Liver (tissue), 8 donors: ENCODE measurements at regions not wholly inside any gene's neighbourhood (a gene's known extent, or its start where the extent isn't known, plus 50 kb on each side); places are given as distances from the start of the nearest gene placed in this dataset.

Experiments used
- DNase-seq: peaks from one replicate; pipeline ENCODE4 v3.0.0-alpha.2; 2017; ENCODE audit warnings: low spot score
- H3K27ac ChIP-seq, 2 donors: one replicate each; pipeline ENCODE4 v1.7.0; 2013; ENCODE audit warnings: inconsistent platforms in 2 of 2, low read length in 2 of 2, control low read depth in 1 of 2, low read depth in 1 of 2, mild to moderate bottlenecking in 1 of 2
- H3K27me3 ChIP-seq, 4 donors: one replicate each; pipeline versions ENCODE4 v1.6.1 to v1.7.0; 2013; ENCODE audit warnings: low read length in 3 of 4, inconsistent platforms in 1 of 4, mild to moderate bottlenecking in 1 of 4, moderate library complexity in 1 of 4; ENCODE audit not compliant: control insufficient read depth in 4 of 4, insufficient read depth in 4 of 4
- H3K36me3 ChIP-seq, 4 donors: one replicate each; pipeline versions ENCODE4 v1.6.1 to v1.7.0; 2013; ENCODE audit warnings: low read length in 3 of 4, mild to moderate bottlenecking in 3 of 4, low read depth in 1 of 4, moderate library complexity in 1 of 4; ENCODE audit not compliant: control insufficient read depth in 4 of 4, insufficient read depth in 3 of 4
- H3K4me1 ChIP-seq, 4 donors: one replicate each; pipeline versions ENCODE4 v1.6.1 to v1.7.0; 2013; ENCODE audit warnings: low read length in 3 of 4, mild to moderate bottlenecking in 3 of 4, moderate library complexity in 1 of 4; ENCODE audit not compliant: control insufficient read depth in 4 of 4, insufficient read depth in 4 of 4
- H3K4me3 ChIP-seq, 3 donors: one replicate each; pipeline versions ENCODE4 v1.6.1 to v1.7.0; 2013; ENCODE audit warnings: low read length in 3 of 3, control low read depth in 1 of 3, low read depth in 1 of 3, mild to moderate bottlenecking in 1 of 3
- H3K9ac ChIP-seq, 2 donors: one replicate each; pipeline ENCODE4 v1.7.0; 2013; ENCODE audit warnings: low read length in 2 of 2, mild to moderate bottlenecking in 2 of 2, moderate library complexity in 2 of 2, control low read depth in 1 of 2, low read depth in 1 of 2
- H3K9me3 ChIP-seq, 4 donors: one replicate each; pipeline versions ENCODE4 v1.6.1 to v1.7.0; 2013; ENCODE audit warnings: low read length in 3 of 4; ENCODE audit not compliant: control insufficient read depth in 4 of 4
- FOXA1 ChIP-seq: IDR thresholded peaks from 2 replicates; pipeline ENCODE4 v1.6.1; 2016; ENCODE audit warnings: antibody characterized with exemption
- FOXA2 ChIP-seq: IDR thresholded peaks from 2 replicates; pipeline ENCODE4 v1.6.1; 2016; ENCODE audit warnings: antibody characterized with exemption
- HNF4G ChIP-seq: IDR thresholded peaks from 2 replicates; pipeline ENCODE4 v1.6.1; 2016; ENCODE audit warnings: antibody characterized with exemption
- JUND ChIP-seq, 2 donors: IDR thresholded peaks; 2 replicates each; pipeline ENCODE4 v1.6.1; 2016; ENCODE audit warnings: antibody characterized with exemption in 2 of 2
- RAD21 ChIP-seq, 2 donors: IDR thresholded peaks; 2 replicates each; pipeline ENCODE4 v1.6.1; 2016; ENCODE audit warnings: antibody characterized with exemption in 2 of 2, mild to moderate bottlenecking in 2 of 2
- RXRA ChIP-seq, 2 donors: IDR thresholded peaks; 2 replicates each; pipeline ENCODE4 v1.6.1; 2017 to 2018; ENCODE audit warnings: antibody characterized with exemption in 2 of 2, mild to moderate bottlenecking in 1 of 2
- SP1 ChIP-seq: IDR thresholded peaks from 2 replicates; pipeline ENCODE4 v1.6.1; 2018; ENCODE audit warnings: antibody characterized with exemption, mild to moderate bottlenecking
- TAF1 ChIP-seq: conservative IDR thresholded peaks from 2 replicates; pipeline ENCODE4 v1.6.1; 2016; ENCODE audit warnings: antibody characterized with exemption, mild to moderate bottlenecking
- YY1 ChIP-seq: IDR thresholded peaks from 2 replicates; pipeline ENCODE4 v1.6.1; 2016; ENCODE audit warnings: antibody characterized with exemption, mild to moderate bottlenecking
- WGBS: extraction: QIAGEN DNeasy Blood & Tissue Kit; methylation state at CpG from one replicate; pipeline ENCODE4 v1.1.7; 2013; 5-methylcytosine and 5-hydroxymethylcytosine counted together
- TF ChIP-seq, protein P1 (sequence below): IDR thresholded peaks from 2 replicates; pipeline ENCODE4 v1.6.1; 2016; ENCODE audit warnings: antibody characterized with exemption, mild to moderate bottlenecking
- TF ChIP-seq, protein P2 (sequence below): fragments of 150-350 bp; IDR thresholded peaks from 2 replicates; pipeline ENCODE4 v1.5.1; 2017; ENCODE audit warnings: improper control_type of control experiment, low read depth, low read length; ENCODE audit not compliant: missing input control
- TF ChIP-seq, protein P3 (sequence below): IDR thresholded peaks from 2 replicates; pipeline ENCODE4 v1.6.1; 2016; ENCODE audit warnings: antibody characterized with exemption
- TF ChIP-seq, protein P4 (sequence below): IDR thresholded peaks from 2 replicates; pipeline ENCODE4 v1.6.1; 2016; ENCODE audit warnings: antibody characterized with exemption
- donor health status: healthy.
- donor health status: healthy.
- donor health status: healthy.
- donor health status: healthy.
- donor health status: healthy.

DNA sequence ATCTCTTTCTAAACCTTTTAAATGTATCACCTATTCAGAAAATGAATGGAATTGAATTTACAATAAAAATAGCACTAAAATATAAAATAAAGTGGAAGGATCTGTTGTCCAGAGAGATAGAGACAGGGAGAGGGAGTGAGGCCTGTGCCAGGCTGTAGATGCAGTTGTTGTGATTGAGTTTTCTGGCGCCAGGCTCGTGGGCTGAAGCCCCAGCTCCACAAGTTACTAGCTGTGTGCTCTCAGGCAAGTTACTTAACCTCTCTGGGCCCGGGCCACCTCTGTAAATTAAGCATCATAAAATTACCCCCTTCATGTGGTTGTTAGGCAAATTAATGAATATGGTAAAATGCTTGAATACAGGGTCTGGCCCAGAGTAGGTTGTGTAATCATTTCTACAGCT lies 52.3 kb upstream of the USP29 start:
- H3K4me3 ChIP-seq: no peak overlapping the region
- no peaks in the 10 kb centered on the region for H3K27me3 ChIP-seq
- no peak for TF ChIP-seq HNF4G
- no peak for TF ChIP-seq RXRA (IDR thresholded peaks at IDR 0.05)
- no peak for TF ChIP-seq FOXA1
- TF ChIP-seq, protein P1, sequence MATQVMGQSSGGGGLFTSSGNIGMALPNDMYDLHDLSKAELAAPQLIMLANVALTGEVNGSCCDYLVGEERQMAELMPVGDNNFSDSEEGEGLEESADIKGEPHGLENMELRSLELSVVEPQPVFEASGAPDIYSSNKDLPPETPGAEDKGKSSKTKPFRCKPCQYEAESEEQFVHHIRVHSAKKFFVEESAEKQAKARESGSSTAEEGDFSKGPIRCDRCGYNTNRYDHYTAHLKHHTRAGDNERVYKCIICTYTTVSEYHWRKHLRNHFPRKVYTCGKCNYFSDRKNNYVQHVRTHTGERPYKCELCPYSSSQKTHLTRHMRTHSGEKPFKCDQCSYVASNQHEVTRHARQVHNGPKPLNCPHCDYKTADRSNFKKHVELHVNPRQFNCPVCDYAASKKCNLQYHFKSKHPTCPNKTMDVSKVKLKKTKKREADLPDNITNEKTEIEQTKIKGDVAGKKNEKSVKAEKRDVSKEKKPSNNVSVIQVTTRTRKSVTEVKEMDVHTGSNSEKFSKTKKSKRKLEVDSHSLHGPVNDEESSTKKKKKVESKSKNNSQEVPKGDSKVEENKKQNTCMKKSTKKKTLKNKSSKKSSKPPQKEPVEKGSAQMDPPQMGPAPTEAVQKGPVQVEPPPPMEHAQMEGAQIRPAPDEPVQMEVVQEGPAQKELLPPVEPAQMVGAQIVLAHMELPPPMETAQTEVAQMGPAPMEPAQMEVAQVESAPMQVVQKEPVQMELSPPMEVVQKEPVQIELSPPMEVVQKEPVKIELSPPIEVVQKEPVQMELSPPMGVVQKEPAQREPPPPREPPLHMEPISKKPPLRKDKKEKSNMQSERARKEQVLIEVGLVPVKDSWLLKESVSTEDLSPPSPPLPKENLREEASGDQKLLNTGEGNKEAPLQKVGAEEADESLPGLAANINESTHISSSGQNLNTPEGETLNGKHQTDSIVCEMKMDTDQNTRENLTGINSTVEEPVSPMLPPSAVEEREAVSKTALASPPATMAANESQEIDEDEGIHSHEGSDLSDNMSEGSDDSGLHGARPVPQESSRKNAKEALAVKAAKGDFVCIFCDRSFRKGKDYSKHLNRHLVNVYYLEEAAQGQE: no peak
- TF ChIP-seq, protein P2, sequence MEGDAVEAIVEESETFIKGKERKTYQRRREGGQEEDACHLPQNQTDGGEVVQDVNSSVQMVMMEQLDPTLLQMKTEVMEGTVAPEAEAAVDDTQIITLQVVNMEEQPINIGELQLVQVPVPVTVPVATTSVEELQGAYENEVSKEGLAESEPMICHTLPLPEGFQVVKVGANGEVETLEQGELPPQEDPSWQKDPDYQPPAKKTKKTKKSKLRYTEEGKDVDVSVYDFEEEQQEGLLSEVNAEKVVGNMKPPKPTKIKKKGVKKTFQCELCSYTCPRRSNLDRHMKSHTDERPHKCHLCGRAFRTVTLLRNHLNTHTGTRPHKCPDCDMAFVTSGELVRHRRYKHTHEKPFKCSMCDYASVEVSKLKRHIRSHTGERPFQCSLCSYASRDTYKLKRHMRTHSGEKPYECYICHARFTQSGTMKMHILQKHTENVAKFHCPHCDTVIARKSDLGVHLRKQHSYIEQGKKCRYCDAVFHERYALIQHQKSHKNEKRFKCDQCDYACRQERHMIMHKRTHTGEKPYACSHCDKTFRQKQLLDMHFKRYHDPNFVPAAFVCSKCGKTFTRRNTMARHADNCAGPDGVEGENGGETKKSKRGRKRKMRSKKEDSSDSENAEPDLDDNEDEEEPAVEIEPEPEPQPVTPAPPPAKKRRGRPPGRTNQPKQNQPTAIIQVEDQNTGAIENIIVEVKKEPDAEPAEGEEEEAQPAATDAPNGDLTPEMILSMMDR: no peak
- TF ChIP-seq SP1: no peak
- TF ChIP-seq TAF1: no peak
- no peak for TF ChIP-seq JUND (IDR thresholded peaks at IDR 0.05)
- TF ChIP-seq YY1: no peak
- no peak for TF ChIP-seq FOXA2
- no peak for TF ChIP-seq RAD21 (IDR thresholded peaks at IDR 0.05)
- TF ChIP-seq, protein P3, sequence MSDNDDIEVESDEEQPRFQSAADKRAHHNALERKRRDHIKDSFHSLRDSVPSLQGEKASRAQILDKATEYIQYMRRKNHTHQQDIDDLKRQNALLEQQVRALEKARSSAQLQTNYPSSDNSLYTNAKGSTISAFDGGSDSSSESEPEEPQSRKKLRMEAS: no peak
- TF ChIP-seq, protein P4, sequence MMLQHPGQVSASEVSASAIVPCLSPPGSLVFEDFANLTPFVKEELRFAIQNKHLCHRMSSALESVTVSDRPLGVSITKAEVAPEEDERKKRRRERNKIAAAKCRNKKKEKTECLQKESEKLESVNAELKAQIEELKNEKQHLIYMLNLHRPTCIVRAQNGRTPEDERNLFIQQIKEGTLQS: no peak
- no peak for DNase-seq
- 92% methylated on average over 3 of the region's 3 CpGs for WGBS
- peaks cover 2 to 23% (median 14%) of the 10 kb centered on the region in 4 donors for H3K9me3 ChIP-seq
- no peak overlapping the region for H3K27ac ChIP-seq
- H3K4me1 ChIP-seq: no peaks in the 10 kb centered on the region
- H3K36me3 ChIP-seq: no peaks in the 10 kb centered on the region
- H3K9ac ChIP-seq: no peak overlapping the region

DNA sequence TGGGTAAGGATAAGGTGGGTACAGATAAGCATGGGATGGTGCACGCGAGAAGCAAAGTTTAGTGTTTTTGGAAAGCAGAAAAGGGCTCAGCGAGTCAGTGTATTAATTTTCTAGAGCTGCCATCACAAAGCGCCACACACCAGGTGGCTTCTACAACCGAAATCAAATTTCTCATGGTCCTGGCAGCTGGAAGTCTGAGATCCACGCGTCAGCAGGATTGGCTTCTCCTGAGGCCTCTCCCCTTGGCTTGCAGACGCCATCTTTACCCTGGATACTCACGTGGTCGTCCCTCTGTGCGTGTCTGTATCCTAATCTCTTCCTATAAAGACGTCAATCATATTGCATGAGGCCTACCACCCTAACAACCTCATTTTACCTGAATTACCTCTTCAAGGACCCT lies 51.5 kb upstream of the USP29 start:
- Histone ChIP-seq H3K9me3 (peaks cover under 1 to 21% (median 10%) of the 10 kb centered on the region in 4 donors), H3K9ac (no peak overlapping the region), H3K36me3 (no peaks in the 10 kb centered on the region), H3K27me3 (no peaks in the 10 kb centered on the region), H3K4me1 (no peaks in the 10 kb centered on the region), H3K4me3 (no peak overlapping the region), H3K27ac (no peak overlapping the region)
- TF ChIP-seq, protein P2: no peak
- 93% methylated on average over 12 of the region's 12 CpGs for WGBS
- DNase-seq: no peak
